H9 (cell line): ENCODE measurements at regions not wholly inside any gene's neighbourhood (a gene's known extent, or its start where the extent isn't known, plus 50 kb on each side); places are given as distances from the start of the nearest gene placed in this dataset.

Experiments
- DNase-seq: peaks from one replicate; pipeline ENCODE4 v3.0.0-alpha.2; 2017
- H2AFZ ChIP-seq: one replicate; pipeline ENCODE4 v1.6.1; 2013; ENCODE audit warnings: mild to moderate bottlenecking, low read length, control low read depth, moderate library complexity
- H2AK5ac ChIP-seq: 2 replicates; pipeline ENCODE4 v1.6.1; 2013; ENCODE audit warnings: low read length, control low read depth, mixed read lengths; ENCODE audit not compliant: insufficient read length
- H2BK120ac ChIP-seq: one replicate; pipeline ENCODE4 v1.6.1; 2013; ENCODE audit warnings: low read depth, mild to moderate bottlenecking, low read length, control low read depth, inconsistent platforms; ENCODE audit not compliant: poor library complexity, severe bottlenecking
- H2BK12ac ChIP-seq: 2 replicates; pipeline ENCODE4 v1.6.1; 2013; ENCODE audit warnings: low read length, control low read depth, mixed read lengths, low read depth; ENCODE audit not compliant: insufficient read length
- H2BK15ac ChIP-seq: 2 replicates; pipeline ENCODE4 v1.6.1; 2013; ENCODE audit warnings: low read depth, low read length, control low read depth
- H2BK20ac ChIP-seq: one replicate; pipeline ENCODE4 v1.6.1; 2013; ENCODE audit warnings: low read depth, mild to moderate bottlenecking, low read length, control low read depth, inconsistent platforms; ENCODE audit not compliant: poor library complexity, severe bottlenecking
- H2BK5ac ChIP-seq: 2 replicates; pipeline ENCODE4 v1.6.1; 2013; ENCODE audit warnings: low read length, control low read depth, mixed read lengths; ENCODE audit not compliant: insufficient read length
- H3K14ac ChIP-seq: 2 replicates; pipeline ENCODE4 v1.6.1; 2013; ENCODE audit warnings: low read length, control low read depth; ENCODE audit not compliant: insufficient read depth
- H3K18ac ChIP-seq: 2 replicates; pipeline ENCODE4 v1.6.1; 2013; ENCODE audit warnings: low read depth, mild to moderate bottlenecking, mixed read lengths, low read length, control low read depth; ENCODE audit not compliant: insufficient read length
- H3K23ac ChIP-seq: 2 replicates; pipeline ENCODE4 v1.6.1; 2013; ENCODE audit warnings: low read length, control low read depth, mixed read lengths, low read depth; ENCODE audit not compliant: insufficient read length
- H3K23me2 ChIP-seq: 2 replicates; pipeline ENCODE4 v1.6.1; 2013; ENCODE audit warnings: low read depth, mild to moderate bottlenecking, mixed read lengths, low read length, control low read depth; ENCODE audit not compliant: insufficient read length, poor library complexity, severe bottlenecking
- H3K27ac ChIP-seq: 2 replicates; pipeline ENCODE4 v1.5.1; 2013; ENCODE audit warnings: low read length, control low read depth, mixed read lengths, low read depth; ENCODE audit not compliant: insufficient read length
- H3K27me3 ChIP-seq: 2 replicates; pipeline ENCODE4 v1.6.1; 2013; ENCODE audit warnings: low read length, control low read depth, inconsistent platforms; ENCODE audit not compliant: insufficient read depth
- H3K4ac ChIP-seq: 2 replicates; pipeline ENCODE4 v1.6.1; 2013; ENCODE audit warnings: low read depth, mild to moderate bottlenecking, control low read depth, inconsistent platforms, low read length, moderate library complexity
- H3K4me1 ChIP-seq: 2 replicates; pipeline ENCODE4 v1.6.1; 2013; ENCODE audit warnings: low read length, control low read depth, inconsistent platforms; ENCODE audit not compliant: insufficient read depth
- H3K4me2 ChIP-seq: 2 replicates; pipeline ENCODE4 v1.6.1; 2013; ENCODE audit warnings: low read length, control low read depth, mixed read lengths; ENCODE audit not compliant: insufficient read length, insufficient read depth
- H3K56ac ChIP-seq: 2 replicates; pipeline ENCODE4 v1.6.1; 2013; ENCODE audit warnings: low read depth, mild to moderate bottlenecking, mixed read lengths, low read length, control low read depth; ENCODE audit not compliant: insufficient read length
- H3K79me1 ChIP-seq: 2 replicates; pipeline ENCODE4 v1.6.1; 2013; ENCODE audit warnings: low read depth, mild to moderate bottlenecking, moderate library complexity, low read length, control low read depth, inconsistent platforms; ENCODE audit not compliant: insufficient read depth, poor library complexity, severe bottlenecking
- H3K79me2 ChIP-seq: 2 replicates; pipeline ENCODE4 v1.6.1; 2013; ENCODE audit warnings: low read length, control low read depth, inconsistent platforms; ENCODE audit not compliant: insufficient read depth
- H3K9ac ChIP-seq: 2 replicates; pipeline ENCODE4 v1.6.1; 2013; ENCODE audit warnings: low read length, control low read depth, mixed read lengths; ENCODE audit not compliant: insufficient read length; ENCODE audit errors: extremely low read depth
- H3K9me3 ChIP-seq: one replicate; pipeline ENCODE4 v1.6.1; 2013; ENCODE audit warnings: low read depth, low read length, inconsistent platforms; ENCODE audit not compliant: control insufficient read depth
- H3T11ph ChIP-seq: one replicate; pipeline ENCODE4 v1.6.1; 2013; ENCODE audit warnings: mild to moderate bottlenecking, low read length, control low read depth, inconsistent platforms
- H4K20me1 ChIP-seq: one replicate; pipeline ENCODE4 v1.6.1; 2013; ENCODE audit not compliant: control insufficient read depth, insufficient read length, insufficient read depth
- H4K5ac ChIP-seq: 2 replicates; pipeline ENCODE4 v1.6.1; 2013; ENCODE audit warnings: low read depth, mild to moderate bottlenecking, mixed read lengths, low read length, control low read depth; ENCODE audit not compliant: insufficient read length
- H4K8ac ChIP-seq: replicated peaks from 2 replicates; pipeline ENCODE4 v1.6.1; 2013; ENCODE audit warnings: low read length, control low read depth, mixed read lengths, low read depth; ENCODE audit not compliant: insufficient read length
- H4K91ac ChIP-seq: 2 replicates; pipeline ENCODE4 v1.6.1; 2013; ENCODE audit warnings: low read depth, mild to moderate bottlenecking, moderate library complexity, mixed read lengths, low read length, control low read depth; ENCODE audit not compliant: insufficient read length
- H3K27ac Mint-ChIP-seq, 3 experiments: 2 replicates in 2 of 3; 3 replicates in 1 of 3; pipeline ENCODE4 v1.8.0; 2020 to 2021; ENCODE audit warnings: mixed read lengths in 3 of 3, mild to moderate bottlenecking in 1 of 3, moderate library complexity in 1 of 3
- H3K27me3 Mint-ChIP-seq: 2 replicates; pipeline ENCODE4 v1.8.0; 2021; ENCODE audit warnings: low read depth, mild to moderate bottlenecking, moderate library complexity, mixed read lengths
- H3K36me3 Mint-ChIP-seq, 3 experiments: 2 replicates in 2 of 3; 3 replicates in 1 of 3; pipeline ENCODE4 v1.8.0; 2020 to 2021; ENCODE audit warnings: low read depth in 3 of 3, mixed read lengths in 3 of 3; ENCODE audit not compliant: insufficient read depth in 1 of 3
- H3K4me1 Mint-ChIP-seq, 2 experiments: 2 replicates each; pipeline ENCODE4 v1.8.0; 2020; ENCODE audit warnings: mixed read lengths in 2 of 2
- H3K4me3 Mint-ChIP-seq, 2 experiments: 2 replicates in 1 of 2; 3 replicates in 1 of 2; pipeline ENCODE4 v1.8.0; 2020 to 2021; ENCODE audit warnings: mild to moderate bottlenecking in 2 of 2, mixed read lengths in 2 of 2, moderate library complexity in 1 of 2
- H3K9me3 Mint-ChIP-seq, 2 experiments: 2 replicates in 1 of 2; 3 replicates in 1 of 2; pipeline ENCODE4 v1.8.0; 2020; ENCODE audit warnings: mild to moderate bottlenecking in 2 of 2, mixed read lengths in 2 of 2, moderate library complexity in 1 of 2
- CTCF ChIP-seq: fragments of 200-600 bp; sonication (generic); conservative IDR thresholded peaks from 3 replicates; pipeline ENCODE4 v1.8.0; 2021; ENCODE audit warnings: antibody characterized with exemption, mild to moderate bottlenecking
- whole genome bisulfite sequencing: extraction: QIAGEN DNeasy Blood & Tissue Kit; methylation state at CpG from one replicate; pipeline ENCODE4 v1.1.7; 2013; ENCODE audit warnings: missing lambda C conversion rate, low lambda C conversion rate, mixed read lengths; ENCODE audit not compliant: insufficient read length; ENCODE audit errors: extremely low coverage; 5-methylcytosine and 5-hydroxymethylcytosine counted together

GRCh38 chr10:77724820-77725219 is 87.2 kb upstream of the KCNMA1 start:
- H2AFZ ChIP-seq, result no peak overlapping the region
- no peak overlapping the region for H3K4ac ChIP-seq
- H3K4me2 ChIP-seq, result no peak overlapping the region
- no peak overlapping the region for H3K56ac ChIP-seq
- no peak overlapping the region for H2BK12ac ChIP-seq
- no peak overlapping the region for H4K8ac ChIP-seq
- H2BK20ac ChIP-seq, result no peak overlapping the region
- H2BK120ac ChIP-seq, result no peak overlapping the region
- no peak overlapping the region for H2BK5ac ChIP-seq
- no peak overlapping the region for H2BK15ac ChIP-seq
- no peaks in the 10 kb centered on the region for H3K9me3 Mint-ChIP-seq
- no peaks in the 10 kb centered on the region; the same call in 1 of the 2 replicates for H3K27me3 Mint-ChIP-seq
- H3K27me3 ChIP-seq, result no peaks in the 10 kb centered on the region
- H3K18ac ChIP-seq, result no peak overlapping the region
- H3K4me3 Mint-ChIP-seq, result no peak overlapping the region
- no peak overlapping the region for H3K27ac Mint-ChIP-seq
- no peaks in the 10 kb centered on the region for H3K79me2 ChIP-seq
- no peaks in the 10 kb centered on the region for H3K4me1 ChIP-seq
- H3K4me1 Mint-ChIP-seq, result peaks cover 8% of the 10 kb centered on the region in 2 experiments
- H3T11ph ChIP-seq, result no peak overlapping the region
- H4K5ac ChIP-seq, result no peak overlapping the region
- H3K23me2 ChIP-seq, result no peaks in the 10 kb centered on the region
- no peaks in the 10 kb centered on the region for H4K20me1 ChIP-seq
- WGBS, result no CpG with 5 or more reads among the region's 2 CpGs
- H3K9ac ChIP-seq, result no peak overlapping the region
- H3K14ac ChIP-seq, result no peak overlapping the region
- no peak overlapping the region for H2AK5ac ChIP-seq
- no peak overlapping the region for H3K27ac ChIP-seq
- no peaks in the 10 kb centered on the region for H3K9me3 ChIP-seq
- DNase-seq, result no peak
- no peaks in the 10 kb centered on the region for H3K36me3 Mint-ChIP-seq
- H4K91ac ChIP-seq, result no peak overlapping the region
- TF ChIP-seq CTCF, result no peak
- H3K79me1 ChIP-seq, result no peaks in the 10 kb centered on the region
- H3K23ac ChIP-seq, result no peak overlapping the region
